Keratinocyte (primary cell): ENCODE measurements at regions not wholly inside any gene's neighbourhood (a gene's known extent, or its start where the extent isn't known, plus 50 kb on each side); places are given as distances from the start of the nearest gene placed in this dataset.
"Not testable (repeated sequence)": the region's sequence is repeated elsewhere in the genome, so short reads cannot be mapped to it uniquely, and the experiment has no call there.

Experiments
- DNase-seq: peaks from one replicate; pipeline ENCODE4 v3.0.0-alpha.2; 2011; ENCODE audit warnings: low read depth, missing footprints, low spot score
- FAIRE-seq: peaks from 2 replicates; lab custom pipeline; 2011; peaks lifted over from hg19 to GRCh38; lab: Jason Lieb, UNC
- H2AFZ ChIP-seq: 2 replicates; pipeline ENCODE4 v1.6.0; 2012; ENCODE audit warnings: low read length, control low read depth, inconsistent platforms; ENCODE audit not compliant: control insufficient read depth
- H3K27ac ChIP-seq: 2 replicates; pipeline ENCODE4 v1.5.1; 2011; ENCODE audit warnings: low read length; ENCODE audit not compliant: control insufficient read depth, insufficient read depth
- H3K27me3 ChIP-seq: 3 replicates; pipeline ENCODE4 v1.6.0; 2011; ENCODE audit warnings: low read length; ENCODE audit not compliant: control insufficient read depth, insufficient read depth; ENCODE audit errors: extremely low read depth
- H3K36me3 ChIP-seq, 2 experiments: 2 replicates in 1 of 2; 3 replicates in 1 of 2; pipeline ENCODE4 v1.5.1; 2011; ENCODE audit warnings: low read length in 2 of 2, mild to moderate bottlenecking in 1 of 2; ENCODE audit not compliant: control insufficient read depth in 2 of 2, insufficient read depth in 2 of 2; ENCODE audit errors: extremely low read depth in 1 of 2
- H3K4me1 ChIP-seq: 3 replicates; pipeline ENCODE4 v1.5.1; 2011; ENCODE audit warnings: low read length; ENCODE audit not compliant: control insufficient read depth, insufficient read depth; ENCODE audit errors: extremely low read depth
- H3K4me2 ChIP-seq: 3 replicates; pipeline ENCODE4 v1.6.0; 2011; ENCODE audit warnings: low read depth, low read length; ENCODE audit not compliant: control insufficient read depth, insufficient read depth; ENCODE audit errors: extremely low read depth
- H3K4me3 ChIP-seq, 3 experiments: fragments of 200-600 bp in 1 of 3; sonication (generic) in 1 of 3; 2 replicates in 2 of 3; 3 replicates in 1 of 3; pipeline ENCODE4 v1.5.1; 2011 to 2016; ENCODE audit warnings: low read length in 3 of 3, mild to moderate bottlenecking in 3 of 3, control low read depth in 2 of 3, inconsistent platforms in 1 of 3, low read depth in 1 of 3, mixed read lengths in 1 of 3, mixed run types in 1 of 3, moderate library complexity in 1 of 3; ENCODE audit not compliant: control insufficient read depth in 2 of 3, insufficient read depth in 2 of 3; ENCODE audit errors: extremely low read depth in 1 of 3
- H3K79me2 ChIP-seq: 2 replicates; pipeline ENCODE4 v1.6.0; 2012; ENCODE audit warnings: low read length; ENCODE audit not compliant: control insufficient read depth, insufficient read depth
- H3K9ac ChIP-seq: 3 replicates; pipeline ENCODE4 v1.6.0; 2011; ENCODE audit warnings: low read length; ENCODE audit not compliant: control insufficient read depth, insufficient read depth; ENCODE audit errors: extremely low read depth
- H3K9me1 ChIP-seq: 3 replicates; pipeline ENCODE4 v1.6.0; 2011; ENCODE audit warnings: low read length; ENCODE audit not compliant: control insufficient read depth, insufficient read depth; ENCODE audit errors: extremely low read depth
- H3K9me3 ChIP-seq: 2 replicates; pipeline ENCODE4 v1.5.1; 2012; ENCODE audit warnings: low read depth, low read length; ENCODE audit not compliant: control insufficient read depth
- H4K20me1 ChIP-seq: 3 replicates; pipeline ENCODE4 v1.6.0; 2011; ENCODE audit warnings: low read length; ENCODE audit not compliant: control insufficient read depth, insufficient read depth; ENCODE audit errors: extremely low read depth
- dilution Hi-C: fragments of 300-500 bp; cut with MboI; formaldehyde crosslinking; loops from one replicate; pipeline ENCODE4 v1.7.0; 2020; ENCODE audit warnings: low sequenced_read_pairs; ENCODE audit not compliant: extremely low pct_ligation_motif_present
- small RNA-seq, 3 experiments: library from RNA; depleted of rRNA; stranded (forward); fragments of <200 nt; gene quantifications; one replicate each; pipeline ENCODE3, GENCODE V24; 2012; ENCODE audit warnings: low read depth in 3 of 3, low replicate concordance in 1 of 3; ENCODE audit not compliant: insufficient read length in 3 of 3

GRCh38 chr1:149418782-149419181 is 56.1 kb upstream of the NBPF19 start:
- H3K79me2 ChIP-seq, H2AFZ ChIP-seq, H3K27ac ChIP-seq, H3K9me3 ChIP-seq, H3K4me3 ChIP-seq, H3K36me3 ChIP-seq, H3K9ac ChIP-seq, DNase-seq, H3K9me1 ChIP-seq, H3K4me2 ChIP-seq, H4K20me1 ChIP-seq, H3K4me1 ChIP-seq, FAIRE-seq, H3K27me3 ChIP-seq, dilution Hi-C loops: not testable (repeated sequence)

DNA sequence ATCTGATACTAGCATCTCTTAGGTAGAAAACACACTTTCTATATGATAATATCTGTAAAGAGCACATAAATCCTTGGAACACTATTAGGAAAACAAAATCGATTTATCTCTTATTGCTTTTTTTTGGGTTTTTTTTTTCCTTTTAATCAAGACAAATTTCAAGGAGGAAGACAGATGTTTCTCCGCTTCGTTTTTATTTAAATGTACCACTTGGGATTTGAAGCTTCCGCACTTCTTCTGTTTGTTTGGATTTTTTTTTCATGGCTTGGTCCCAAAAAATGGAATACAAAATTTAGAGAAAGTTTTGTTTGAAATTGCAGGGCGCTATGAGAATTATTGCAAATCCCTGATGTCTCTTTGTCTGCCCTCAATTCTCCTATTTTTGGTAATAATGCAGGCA is 51.7 kb upstream of the NBPF19 start:
- H2AFZ ChIP-seq, H3K4me3 ChIP-seq, H3K27me3 ChIP-seq, H3K9me1 ChIP-seq, H3K9ac ChIP-seq, FAIRE-seq, H3K36me3 ChIP-seq, dilution Hi-C loops, H3K79me2 ChIP-seq, H4K20me1 ChIP-seq, H3K9me3 ChIP-seq, H3K4me1 ChIP-seq, H3K27ac ChIP-seq, H3K4me2 ChIP-seq, DNase-seq: not testable (repeated sequence)

Small RNAs in the stretch of these regions (small RNA-seq; reads per million reads assigned to genes)
- gene RF00100: 0.94 to 4.3 (median 2.3) reads per million in 3 experiments
- 0 reads per million in 3 experiments for gene RNU1-59P
